ENCODE measurements at regions not wholly inside any gene's neighbourhood (a gene's known extent, or its start where the extent isn't known, plus 50 kb on each side); places are given as distances from the start of the nearest gene placed in this dataset.
"Not testable (repeated sequence)": the region's sequence is repeated elsewhere in the genome, so short reads cannot be mapped to it uniquely, and the experiment has no call there.

DNA sequence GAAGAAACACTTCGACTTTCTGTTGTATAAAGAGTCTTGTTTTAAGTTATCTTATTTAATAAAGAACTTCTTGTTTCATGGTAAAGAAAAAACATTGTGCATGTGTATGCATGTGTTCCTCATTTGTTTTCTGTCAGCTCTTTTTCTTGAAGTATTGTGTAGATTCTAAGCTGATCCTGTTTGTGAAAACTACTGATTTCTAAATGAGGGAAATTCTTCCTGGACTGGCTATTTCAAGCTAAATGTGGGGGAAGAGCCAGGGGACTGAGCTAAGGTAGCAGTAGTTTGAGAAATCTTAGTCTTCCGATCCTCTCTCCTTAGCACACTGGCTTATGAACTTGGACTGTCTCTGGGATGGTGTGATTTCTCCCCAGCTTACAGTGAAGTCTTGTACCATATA, 56.4 kb upstream of the RBMS1 start:
- FAIRE-seq: no peak

DNA sequence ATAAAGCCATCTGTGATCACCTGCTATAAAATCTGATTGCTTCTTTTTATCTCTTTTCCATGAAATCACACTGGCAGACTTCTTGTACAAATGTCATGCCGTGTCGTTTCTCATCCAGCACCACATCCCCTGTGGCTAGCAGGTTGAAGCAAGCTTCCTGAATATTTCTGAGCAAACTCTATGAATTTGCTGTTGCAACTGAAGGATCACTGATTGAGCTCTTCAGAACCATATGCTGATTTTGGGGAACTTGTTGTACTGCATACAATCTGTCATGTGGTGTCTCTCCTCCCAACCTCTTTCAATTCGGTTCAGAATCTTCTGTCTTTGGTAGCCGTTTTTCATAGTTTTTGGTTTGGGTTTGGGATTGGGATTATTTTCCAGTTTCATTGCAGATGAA, 57.7 kb upstream of the RBMS1 start:
- no peak for FAIRE-seq

DNA sequence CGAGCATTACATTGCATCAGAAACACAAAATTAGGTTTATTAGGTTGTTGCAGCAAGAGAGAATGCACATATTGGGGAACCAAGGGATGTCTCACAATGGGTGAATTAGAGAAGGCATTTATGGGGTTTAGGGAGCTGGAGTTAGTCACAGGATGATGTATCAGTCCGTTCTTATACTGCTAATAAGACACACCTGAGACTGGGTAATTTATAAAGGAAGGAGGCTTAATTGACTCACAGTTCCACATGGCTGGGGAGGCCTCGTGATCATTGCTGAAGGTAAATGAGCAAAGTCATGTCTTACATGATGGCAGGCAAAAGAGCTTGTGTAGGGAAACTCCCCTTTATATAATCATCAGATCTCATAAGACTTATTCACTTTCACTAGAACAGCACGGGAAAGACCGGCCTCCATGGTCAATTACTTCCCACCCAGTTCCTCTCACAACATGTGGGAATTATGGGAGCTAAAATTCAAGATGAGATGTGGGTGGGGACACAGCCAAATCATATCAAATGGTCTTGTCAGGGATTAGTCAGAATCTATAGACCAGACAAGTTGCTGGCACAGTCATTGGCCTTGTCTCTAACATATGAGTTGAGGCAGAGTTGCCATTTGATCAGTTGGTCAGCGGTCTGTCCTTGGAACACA, 61.9 kb upstream of the RBMS1 start:
- no peak for FAIRE-seq

DNA sequence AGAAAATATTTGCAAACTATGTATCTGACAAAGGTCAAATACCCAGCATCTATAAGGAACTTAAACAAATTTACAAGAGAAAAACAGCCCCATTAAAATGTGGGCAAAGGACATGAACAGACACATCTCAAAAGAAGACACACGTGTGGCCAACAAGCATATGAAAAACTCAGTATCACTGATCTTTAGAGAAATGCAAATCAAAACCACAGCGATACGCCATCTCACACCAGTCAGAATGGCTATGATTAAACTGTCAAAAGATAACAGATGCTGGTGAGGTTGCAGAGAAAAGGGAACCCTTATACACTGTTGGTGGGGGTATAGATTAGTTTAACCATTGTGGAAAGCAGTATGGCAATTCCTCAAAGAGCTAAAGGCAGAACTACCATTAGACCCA, 64.3 kb upstream of the RBMS1 start:
- no peak for FAIRE-seq

DNA sequence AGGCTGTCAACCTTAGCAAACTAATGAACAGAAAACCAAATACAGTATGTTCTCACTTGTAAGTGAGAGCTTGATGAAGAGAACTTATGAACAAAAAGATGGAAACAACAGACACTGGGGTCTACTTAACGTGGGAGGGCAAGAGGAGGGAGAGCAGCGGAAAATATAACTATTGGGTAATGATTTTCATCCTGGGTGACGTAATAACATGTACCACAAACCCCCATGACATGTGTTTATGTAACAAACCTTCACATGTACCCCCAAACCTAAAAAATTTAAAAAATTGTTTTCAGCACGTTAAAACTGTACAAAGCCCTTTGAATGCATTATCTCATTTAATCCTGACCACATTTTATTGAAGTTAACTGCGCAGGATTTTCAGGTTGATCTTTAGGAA, 64.9 kb upstream of the RBMS1 start:
- no peak for FAIRE-seq

DNA sequence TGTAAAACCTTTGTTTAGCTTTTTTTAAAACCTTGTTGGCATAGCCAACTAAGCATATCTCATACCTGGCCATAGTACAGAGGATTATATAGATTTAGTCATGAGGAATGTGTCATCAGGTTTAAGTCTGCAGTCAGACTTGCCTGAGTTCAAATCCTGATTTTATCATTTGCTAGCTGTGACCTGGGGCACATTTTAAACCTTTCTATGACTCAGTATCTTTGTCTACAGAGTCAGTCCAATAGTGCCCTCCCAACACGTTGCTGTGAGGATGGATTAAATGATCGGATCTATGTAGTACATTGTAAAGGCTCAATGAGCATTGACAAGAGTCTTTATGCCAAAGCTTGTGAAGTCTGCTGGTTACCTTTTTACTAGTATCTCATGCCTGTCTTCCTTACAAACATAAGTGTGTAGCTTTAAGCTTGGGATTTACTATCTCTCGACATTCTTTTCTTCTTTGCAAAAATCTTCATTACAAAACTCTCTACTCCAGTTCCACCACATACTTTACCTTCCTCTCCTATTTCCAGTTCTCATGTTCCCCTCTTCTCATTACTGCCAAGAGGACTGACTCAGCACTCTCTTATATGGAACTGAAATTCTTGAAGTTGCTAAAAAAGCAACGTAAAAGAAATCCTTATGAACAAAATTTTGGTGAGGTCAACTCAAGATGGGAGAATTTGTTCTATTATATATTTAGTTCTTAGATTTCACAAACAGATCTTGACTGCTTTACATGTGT, 68.1 kb upstream of the RBMS1 start:
- no peak for FAIRE-seq

DNA sequence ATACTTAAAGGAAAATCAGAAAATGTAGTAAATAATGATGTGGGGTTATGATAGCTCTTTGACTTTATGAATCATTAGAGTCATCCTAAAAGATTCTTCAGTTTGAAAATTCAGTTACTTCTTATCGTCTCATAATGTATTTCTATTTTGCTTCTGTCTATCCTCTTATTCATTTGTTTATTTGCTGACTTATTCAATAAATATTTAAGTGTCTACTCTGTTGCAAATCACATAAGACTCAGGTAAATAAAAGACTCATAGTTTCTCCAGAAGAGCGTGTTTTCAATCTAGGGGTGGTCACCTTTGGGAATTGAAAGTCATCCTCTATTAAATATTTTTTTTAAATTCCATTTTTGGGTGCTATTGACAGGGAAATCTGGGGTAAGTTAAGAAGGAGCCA, 69.1 kb upstream of the RBMS1 start:
- FAIRE-seq: no peak

DNA sequence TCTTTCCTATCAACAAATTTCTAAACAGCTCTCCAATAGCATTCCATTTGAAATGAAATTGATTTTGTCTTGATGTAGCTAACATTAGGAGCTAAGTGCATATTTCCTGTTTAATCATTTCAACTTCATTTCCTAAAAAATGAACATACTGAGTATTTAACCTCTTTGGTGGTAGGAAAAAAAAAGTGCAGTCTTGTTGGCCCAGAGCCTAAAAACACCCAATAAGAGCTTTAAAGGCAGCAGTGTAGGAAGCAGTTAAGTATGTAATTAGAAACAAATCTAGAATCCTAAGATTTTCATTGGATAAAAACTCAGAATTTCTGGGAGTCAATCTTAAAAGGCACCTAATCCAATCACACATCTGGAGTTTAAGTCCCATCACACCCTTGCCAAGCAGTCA, 71.0 kb upstream of the RBMS1 start:
- no peak for FAIRE-seq

DNA sequence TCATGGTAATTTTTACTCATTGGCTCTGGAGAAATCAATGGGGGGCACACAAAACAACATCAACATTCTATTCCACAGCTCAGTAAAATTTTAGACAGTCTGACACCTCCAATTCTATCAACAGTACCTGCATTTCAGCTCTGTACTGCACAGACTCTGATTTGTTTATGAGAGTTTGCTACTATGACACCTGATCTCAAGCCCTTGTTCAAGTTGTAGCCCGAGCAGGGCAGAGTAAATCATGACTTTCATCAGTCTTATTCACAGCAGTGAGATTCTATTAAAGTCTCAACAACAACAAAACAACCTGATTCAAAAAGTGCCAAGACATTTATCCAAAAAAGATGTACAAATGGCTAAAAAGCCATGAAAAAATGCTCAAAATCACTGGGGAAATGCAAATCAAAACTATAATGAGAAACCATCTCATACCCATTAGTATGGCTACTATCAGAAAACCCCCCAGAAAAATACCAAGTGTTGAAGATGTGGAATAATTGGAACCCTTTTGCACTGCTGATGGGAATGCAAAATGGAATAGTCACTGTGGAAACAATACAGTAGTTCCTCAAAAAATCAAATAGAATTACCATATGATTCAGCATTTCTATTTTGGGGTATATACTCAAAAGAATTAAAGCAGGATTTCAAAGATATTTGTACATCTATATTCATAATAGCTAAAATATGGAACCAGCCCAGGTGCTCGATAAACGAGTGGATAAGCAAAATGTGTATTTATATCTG, 71.7 kb upstream of the RBMS1 start:
- no peak for FAIRE-seq

DNA sequence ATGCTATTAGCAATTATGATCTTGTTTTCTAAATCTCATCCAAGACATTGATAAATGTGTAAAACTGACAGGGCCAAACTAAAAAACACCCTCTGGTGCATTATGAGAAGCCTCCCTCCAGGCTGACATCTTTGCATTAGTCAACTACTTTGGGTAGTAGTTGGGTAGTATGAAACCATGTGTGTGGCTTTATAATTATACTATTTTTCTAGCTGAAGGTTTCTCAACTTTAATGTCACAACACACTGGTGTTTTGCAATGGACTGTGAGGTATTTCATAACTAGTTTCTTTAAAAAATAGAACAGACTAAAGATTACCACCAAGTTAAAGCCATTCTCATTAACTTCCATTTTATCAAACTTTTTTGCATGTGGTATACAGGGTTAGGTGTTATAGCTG, 73.1 kb upstream of the RBMS1 start:
- FAIRE-seq: no peak

DNA sequence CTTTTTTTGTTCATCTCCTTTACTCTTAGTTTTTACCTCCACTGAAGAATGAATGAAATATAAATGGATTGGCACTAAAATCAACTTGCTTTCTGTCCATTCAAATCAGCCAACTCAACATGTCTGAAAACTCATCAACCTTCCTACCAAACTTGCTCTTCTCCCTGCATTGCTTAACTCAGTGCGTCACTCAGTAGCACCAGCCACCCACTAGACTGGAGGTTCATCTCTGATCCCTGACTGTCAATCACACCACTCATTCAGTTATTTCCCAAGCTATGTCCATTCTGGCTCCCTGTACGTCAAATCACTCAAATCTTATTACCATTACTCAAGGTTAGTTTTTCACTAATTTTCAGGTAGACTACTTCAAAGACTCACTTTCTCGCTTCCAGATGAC, 75.2 kb upstream of the RBMS1 start:
- FAIRE-seq: no peak

DNA sequence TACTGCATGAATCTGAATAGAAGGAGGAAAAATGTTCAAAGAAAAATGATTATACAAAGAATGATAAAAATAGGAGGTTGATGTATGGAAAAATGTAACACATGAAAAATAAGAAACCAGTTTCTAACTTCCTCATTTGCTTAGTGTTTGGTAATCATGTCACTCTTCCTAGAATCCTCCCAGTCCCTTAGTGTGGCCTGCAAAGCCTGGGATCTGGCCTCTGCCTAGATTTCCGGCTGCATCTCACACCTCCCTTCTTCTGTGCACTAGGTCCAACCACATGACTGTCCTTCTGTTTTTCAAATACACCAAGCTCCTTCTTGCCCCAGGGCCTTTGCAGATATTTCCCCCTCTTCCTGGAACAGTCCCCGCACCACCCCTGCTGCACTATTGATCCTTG, 76.8 kb upstream of the RBMS1 start:
- FAIRE-seq: no peak

DNA sequence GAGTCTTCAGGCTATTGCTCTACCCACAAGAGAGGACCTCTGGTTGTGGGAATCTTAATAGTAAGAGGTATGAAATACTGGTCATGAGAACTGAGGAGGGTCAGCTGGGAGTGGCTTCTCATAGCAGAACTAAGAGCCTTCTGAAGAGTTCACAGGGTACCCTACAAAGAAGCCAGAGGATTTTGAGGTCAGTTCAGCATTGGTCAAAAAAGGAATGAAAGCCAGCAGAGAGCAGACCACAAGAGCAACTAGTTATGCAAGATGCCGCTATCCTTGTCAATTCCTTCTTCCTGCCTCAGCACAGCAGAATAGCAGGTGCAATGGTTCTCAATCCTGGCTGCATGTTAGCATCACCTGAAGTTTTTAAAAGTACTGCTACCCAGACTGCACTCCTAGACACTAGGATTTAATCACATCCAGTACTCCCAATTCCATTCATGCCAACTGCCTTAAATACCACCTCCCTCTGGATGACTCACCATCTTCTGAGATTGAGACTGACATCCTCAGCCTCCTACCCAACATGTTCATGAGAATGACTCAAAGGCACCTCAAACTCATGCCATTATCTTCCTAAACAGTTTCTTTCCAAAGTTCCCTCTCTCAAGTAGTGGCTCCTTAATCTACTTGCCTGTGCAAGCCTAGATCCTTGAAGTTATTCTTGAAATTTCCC, 81.0 kb upstream of the RBMS1 start:
- FAIRE-seq: no peak

DNA sequence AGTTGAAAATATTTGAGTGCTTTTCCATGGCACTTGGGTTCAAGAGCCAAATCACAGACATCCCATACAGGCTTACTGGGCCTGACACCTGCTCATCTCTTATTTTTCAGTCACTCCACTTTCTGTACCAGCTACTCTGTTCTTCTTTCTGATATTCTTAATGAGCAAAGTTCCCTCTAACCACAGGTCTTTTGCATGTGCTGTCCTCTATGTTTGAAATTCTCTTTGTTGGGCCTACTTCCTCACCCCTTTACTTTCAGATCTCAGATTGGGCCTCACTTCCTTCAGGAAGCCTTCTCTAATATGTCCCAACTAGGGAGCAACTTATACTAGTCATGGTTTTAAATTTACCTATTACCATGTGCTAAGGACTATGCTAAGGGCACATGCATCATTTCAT, 81.8 kb upstream of the RBMS1 start:
- no peak for FAIRE-seq

DNA sequence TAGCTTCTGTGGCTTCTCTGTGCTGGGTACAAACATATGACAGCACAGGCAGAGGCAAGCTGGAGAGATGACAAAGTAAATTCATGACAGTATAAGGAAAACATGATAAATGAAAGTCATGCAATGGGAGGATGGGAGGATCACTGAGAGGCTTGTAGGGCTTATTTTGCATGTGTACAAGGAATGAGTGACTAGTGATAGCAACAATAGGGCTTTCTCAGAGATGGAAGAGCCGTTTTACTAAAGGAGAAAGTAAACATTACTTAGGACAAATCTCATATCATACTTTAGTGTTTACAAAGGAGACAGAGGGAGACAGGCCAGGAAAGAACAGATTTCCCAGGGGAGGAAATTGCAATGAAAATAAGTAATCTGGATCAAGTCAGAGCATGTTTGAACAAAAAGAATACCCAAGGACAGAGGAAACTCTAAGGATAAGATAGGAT, 82.5 kb upstream of the RBMS1 start:
- no peak for FAIRE-seq

DNA sequence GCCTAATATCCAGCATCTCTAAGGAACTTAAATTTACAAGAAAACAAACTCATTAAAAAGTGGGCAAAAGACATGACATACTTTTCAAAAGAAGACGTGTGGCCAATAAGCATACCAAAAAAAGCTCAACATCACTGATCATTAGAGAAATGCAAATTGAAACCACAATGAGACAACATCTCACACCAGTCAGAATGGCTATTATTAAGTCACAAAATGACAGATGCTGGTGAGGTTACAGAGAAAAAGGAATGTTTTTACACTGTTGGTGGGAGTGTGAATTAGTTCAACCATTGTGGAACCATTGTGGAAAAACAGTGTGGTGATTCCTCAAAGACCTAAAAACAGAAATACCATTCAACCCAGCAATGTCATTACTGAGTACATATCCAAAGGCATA, 83.5 kb upstream of the RBMS1 start:
- FAIRE-seq: not testable (repeated sequence)

DNA sequence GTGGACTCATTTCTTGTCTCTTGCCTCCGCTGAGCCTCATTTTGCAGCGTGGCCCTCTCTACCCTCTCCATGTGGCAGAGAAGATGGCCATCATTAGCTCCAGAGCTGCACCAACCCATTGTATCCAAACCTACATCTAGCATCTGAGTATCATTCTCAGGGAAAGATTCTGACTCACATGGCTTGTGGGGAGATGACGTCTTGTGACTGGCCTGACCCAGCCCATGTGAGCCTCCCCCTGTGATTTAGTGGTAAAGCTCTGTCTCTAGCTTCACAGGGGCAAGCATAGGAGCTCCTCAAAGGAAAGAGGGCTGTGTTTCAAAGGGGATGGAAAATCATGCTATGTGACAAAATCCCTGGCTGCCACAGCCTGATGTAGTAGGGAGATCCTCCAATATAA, 87.4 kb upstream of the RBMS1 start:
- no peak for FAIRE-seq

DNA sequence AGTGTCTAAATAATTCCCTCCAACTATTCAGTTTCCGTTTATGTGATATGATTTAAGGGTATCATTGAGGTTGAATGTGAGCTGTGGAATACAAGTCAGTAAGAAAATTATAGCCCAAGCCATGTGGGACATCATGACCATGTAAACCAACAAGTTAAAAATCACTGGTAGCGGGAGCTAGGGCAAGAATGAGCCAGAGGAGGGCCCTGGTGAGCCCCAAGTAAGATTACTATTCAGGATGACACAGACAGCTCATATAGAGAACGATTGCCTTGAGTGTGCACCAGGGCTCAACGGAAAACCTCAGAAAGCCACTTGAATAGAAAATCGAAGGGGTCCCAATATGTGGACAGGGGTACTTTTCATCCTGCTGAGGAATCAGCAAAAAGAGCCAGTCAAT, 87.8 kb upstream of the RBMS1 start:
- no peak for FAIRE-seq

DNA sequence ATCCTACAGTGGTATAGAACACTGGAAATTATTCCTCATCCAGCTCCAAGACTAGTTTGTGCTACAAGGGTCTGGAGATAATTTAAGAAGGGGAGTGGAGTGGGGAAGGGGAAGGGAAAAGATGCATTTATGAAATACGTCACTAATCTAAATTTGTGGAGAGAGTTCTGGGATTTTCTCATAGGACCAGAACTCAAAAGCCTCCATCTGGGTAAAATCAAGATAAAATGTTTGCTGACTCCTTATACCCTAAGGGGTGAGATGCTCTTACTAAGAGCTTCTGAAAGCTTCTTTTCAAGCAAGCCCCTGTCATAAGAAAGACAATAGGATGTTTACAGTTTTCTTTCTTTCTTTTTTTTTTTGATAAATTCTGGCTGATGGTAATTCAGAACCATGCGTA, 88.5 kb upstream of the RBMS1 start:
- no peak for FAIRE-seq

DNA sequence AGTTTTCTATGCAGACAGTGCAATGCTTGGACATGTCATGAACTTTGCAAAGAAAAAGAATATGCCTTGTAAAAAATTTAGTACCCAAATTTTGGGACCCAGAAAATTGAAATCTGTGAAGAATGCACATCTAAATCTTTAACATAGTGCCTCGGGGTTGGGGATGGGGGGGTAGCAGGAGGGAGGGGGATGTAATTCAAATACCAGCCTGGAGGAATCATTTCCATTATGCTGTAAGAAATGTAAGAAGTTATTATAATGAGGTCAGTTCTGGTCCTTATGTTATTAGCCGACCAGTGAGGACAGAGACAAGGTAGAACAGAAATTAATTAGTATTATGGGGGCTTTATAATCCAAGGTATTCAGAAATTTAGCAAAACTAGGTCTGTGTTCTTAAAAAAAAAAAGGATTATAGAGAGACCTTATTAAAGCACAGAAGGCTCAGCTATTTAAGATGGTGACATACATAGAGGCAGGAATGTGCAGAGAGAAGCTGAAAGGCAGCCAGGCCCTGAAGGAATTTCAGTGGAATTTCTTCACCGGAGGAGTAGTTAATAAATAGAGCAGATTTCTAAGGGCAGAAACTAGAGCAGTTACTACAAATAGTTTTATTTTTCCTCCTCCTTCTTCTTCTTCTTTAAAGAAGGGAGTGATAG, 89.0 kb upstream of the RBMS1 start:
- no peak for FAIRE-seq

DNA sequence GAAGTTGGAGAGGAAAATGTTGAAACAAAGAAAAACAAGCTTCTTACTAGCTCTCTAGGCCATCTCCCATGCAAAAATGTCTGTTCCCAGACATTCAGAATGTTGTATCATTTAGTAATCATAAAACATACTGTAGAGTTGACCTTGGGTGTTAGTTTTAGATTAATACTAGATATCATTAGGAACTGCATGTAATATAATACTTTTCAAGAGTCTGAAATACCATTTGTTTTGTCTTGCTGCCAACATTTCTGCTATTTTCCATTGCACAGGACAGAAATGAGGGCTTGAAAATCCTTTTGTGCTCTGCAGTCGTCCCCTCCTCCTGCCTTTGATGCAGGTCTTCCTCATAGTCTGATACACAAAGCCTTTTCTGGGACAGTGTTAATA, 89.5 kb upstream of the RBMS1 start:
- no peak for FAIRE-seq

DNA sequence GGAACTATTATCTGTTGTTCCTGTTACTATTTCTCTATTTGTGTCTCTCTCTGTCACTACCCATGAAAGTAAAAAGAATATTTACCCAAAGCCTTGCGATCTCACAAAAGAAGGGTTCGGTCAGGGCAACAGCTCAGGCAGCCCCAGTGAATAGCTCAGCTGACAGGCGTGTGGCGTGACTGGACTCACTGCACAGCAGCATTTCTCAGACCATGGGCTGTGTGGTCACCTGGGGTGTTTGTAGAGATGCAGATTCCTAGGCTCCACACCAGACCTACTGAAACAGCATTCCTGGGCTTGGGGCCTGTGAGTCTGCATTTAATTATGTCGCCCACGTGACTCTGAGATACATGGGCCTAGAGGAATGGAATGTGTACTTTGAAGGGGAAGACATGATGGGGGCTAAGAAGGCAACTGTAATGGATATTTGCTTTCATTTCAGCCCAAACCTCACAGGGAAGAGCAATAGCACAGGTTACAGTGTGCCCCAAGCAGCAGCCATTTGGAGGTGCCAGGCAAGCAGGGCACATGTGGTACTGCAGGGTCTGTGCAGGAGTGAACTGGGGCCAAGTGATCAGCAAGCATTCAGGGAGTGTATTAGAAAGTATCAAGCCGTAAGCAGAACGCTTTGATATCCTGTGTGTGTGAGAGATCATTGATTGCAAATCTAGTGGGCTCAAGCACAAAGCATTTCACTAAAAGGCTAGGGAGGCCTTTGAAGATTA, 90.4 kb upstream of the RBMS1 start:
- FAIRE-seq: no peak

All from colon (tissue), 2 donors.